Activated naive CD4-positive, alpha-beta T cell treated with Interleukin-2 at 50 U/mL for 16 hours (primary cell): ENCODE measurements at regions not wholly inside any gene's neighbourhood (a gene's known extent, or its start where the extent isn't known, plus 50 kb on each side); places are given as distances from the start of the nearest gene placed in this dataset.
"Not testable (repeated sequence)": the region's sequence is repeated elsewhere in the genome, so short reads cannot be mapped to it uniquely, and the experiment has no call there.

Experiments used
- DNase-seq: peaks from one replicate; pipeline ENCODE4 v3.0.0-alpha.2; 2020

DNA sequence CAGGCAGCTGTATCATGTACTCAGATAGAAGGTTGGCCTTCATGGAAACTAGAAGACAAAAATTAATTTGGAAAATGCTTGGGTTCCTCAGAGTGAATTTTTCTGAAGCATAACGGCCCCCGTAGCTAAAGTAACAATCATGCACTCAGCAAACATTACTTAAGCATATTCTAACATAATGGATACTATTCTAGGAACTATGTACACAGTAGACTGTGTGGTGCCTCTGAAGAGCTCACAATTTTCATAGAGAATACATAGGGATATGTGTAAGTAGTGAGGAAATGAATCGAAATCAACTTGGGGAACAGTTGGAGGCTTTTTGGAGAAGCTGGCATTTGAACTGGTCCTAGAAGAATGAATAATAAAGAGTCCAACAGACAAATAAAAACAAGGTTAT lies 1045.0 kb downstream of the GLUD2 start:
- no peak for DNase-seq

DNA sequence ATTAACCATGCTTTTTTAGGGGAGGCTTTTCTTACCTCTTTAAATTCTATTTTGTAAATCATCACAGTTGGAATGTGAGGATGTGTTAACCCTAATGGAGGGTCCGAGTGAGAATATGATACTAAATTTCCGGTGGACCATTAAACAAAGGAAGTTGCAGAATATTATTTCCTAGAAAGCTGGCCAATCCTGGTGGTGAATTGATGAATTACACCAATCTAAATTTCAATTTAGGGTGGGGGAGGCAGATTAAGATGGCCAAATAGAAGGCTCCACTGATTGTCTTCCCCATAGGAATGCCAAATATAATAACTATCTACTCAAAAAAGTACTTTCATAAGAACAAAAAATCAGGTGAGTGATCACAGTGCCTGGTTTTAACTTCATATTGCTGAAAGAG lies 1045.6 kb downstream of the GLUD2 start:
- no peak for DNase-seq

DNA sequence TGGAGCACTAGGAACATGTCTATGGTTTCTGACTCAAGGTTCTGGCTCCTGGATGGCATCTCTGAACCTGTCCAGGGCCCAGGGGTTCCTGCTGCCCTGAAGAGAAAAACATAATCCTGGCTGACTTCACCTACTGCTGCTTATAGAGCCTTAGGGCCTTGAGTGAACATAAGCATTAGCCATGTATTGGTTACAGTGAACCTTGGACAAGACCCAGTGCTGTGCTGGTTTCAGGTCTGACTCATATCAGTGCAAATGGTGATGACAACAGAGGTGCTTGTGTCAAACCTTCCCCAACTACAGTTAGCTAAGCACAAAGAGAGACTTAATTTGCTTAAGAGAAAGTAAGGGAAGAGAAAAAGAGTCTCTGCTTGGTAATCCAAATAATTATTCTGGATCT lies 1047.2 kb downstream of the GLUD2 start:
- no peak for DNase-seq

- DNase-seq, result no peak
Measured at GRCh38 chrX:122113376-122113775, 1066.0 kb downstream of the GLUD2 start.

GRCh38 chrX:122113896-122114295 lies 1066.5 kb downstream of the GLUD2 start:
- DNase-seq, result no peak

DNA sequence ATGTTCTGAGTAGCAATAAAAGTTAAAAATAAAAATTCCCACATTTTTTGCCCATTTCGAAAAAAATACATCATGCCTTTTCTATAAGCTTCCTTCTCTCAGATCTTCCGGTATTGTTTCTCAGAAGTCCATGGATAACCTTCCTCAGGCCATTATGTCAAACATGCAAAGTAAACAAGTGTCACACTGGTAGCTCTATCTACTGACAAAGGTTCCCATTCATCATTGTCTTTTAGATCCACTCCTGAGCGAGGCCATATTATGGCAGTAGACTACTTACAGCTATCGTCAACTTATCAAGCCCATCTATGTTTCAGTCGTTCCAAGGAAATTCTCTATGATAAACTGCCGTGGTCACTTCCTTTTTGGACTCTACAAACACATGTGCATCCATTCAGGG lies 1068.2 kb downstream of the GLUD2 start:
- no peak for DNase-seq

DNA sequence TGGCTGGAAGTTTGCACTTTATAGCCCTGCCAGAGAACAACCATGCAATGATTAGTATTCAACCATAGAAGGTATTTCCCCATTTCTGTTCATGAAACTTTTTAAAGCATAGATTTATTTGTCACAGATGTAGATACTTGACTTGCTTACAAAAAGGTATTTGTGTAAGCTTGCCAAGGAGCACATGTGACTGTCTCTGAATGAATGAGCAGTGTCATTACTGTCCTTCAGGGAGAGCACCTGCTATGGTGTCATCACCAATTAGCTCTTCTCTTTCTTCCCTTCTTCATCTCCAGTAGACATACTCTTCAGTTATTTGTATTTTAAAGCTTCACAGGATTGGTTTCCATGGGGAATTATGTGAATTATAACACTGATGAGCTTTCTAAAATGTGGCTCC lies 1064.7 kb upstream of the GRIA3 start:
- no peak for DNase-seq

DNA sequence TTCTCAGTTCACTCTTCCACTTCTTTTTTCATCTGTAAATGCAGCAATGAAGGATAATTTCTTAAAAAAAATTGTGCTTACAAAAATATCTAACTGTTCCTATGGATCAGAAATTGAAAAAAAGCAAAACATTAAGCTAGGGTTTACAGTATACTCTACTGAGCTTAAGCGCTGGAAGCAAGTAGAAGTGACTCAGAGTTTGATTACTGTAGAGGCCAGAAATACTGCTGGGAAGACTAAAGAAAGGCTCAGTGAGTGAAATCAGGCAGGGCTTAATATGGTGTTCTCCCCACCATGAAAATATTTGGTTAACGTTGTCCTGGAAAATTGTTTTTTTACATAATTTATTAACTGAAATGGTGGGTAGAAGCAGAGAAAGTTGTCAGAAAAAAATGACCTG lies 1061.8 kb upstream of the GRIA3 start:
- DNase-seq, result no peak

- DNase-seq, result no peak
Measured at GRCh38 chrX:122133478-122133877, 1050.6 kb upstream of the GRIA3 start.

- no peak for DNase-seq
Measured at GRCh38 chrX:122134291-122134690, 1049.8 kb upstream of the GRIA3 start.

DNA sequence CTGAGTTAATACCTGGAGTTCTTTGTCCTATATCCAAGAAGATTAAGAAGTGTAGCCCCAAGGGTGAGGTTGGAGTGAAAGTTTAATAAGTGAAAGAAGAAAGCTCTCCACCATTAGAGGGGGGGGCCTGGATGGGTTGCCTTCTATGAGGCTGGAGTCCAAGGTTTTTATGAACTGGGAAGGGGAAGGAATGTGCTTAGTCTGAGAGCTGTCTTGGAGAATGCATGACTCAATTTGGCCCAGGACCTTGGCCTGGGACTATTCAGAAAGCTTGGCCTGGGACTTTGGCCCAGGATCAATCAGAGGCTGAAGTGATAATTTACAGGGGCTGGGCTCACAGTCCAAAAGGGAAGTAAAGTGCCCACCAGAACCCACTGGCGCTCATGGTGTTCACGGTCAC lies 1049.0 kb upstream of the GRIA3 start:
- DNase-seq, result no peak

GRCh38 chrX:122140219-122140618 lies 1043.9 kb upstream of the GRIA3 start:
- DNase-seq, result not testable (repeated sequence)

DNA sequence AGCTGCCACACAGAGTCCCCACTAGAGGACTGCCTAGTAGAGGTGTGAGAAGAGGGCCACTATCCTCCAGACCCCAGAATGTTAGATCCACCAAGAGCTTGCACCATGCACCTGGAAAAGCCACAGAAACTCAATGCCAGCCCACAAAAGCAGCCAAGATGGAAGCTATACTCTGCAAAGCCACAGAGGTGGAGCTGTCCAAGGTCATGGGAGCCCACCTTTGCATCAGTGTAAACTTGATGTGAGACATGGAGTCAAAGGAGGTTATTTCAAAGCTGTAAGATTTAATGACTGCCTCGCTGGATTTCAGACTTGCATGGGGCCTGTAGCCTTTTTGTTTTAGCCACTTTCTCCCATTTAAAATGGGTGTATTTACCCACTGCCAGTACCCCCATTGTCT lies 1030.1 kb upstream of the GRIA3 start:
- no peak for DNase-seq

DNA sequence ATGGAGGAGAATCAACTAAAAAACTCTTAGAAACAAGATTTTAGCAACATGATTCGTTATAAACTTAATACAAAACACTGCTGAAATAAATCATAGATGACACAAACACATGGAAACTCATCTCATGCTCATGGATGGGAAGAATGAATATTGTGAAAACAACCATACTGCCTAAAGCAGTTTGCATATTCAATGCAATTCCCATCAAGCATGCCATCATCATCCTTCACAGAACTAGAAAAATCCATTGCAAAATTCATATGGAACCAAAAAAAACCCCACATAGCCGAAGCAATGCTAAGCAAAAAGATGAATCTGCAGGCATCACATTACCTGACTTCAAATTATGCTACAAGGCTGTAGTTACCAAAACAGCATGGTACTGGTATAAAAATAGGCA lies 1015.8 kb upstream of the GRIA3 start:
- no peak for DNase-seq

DNA sequence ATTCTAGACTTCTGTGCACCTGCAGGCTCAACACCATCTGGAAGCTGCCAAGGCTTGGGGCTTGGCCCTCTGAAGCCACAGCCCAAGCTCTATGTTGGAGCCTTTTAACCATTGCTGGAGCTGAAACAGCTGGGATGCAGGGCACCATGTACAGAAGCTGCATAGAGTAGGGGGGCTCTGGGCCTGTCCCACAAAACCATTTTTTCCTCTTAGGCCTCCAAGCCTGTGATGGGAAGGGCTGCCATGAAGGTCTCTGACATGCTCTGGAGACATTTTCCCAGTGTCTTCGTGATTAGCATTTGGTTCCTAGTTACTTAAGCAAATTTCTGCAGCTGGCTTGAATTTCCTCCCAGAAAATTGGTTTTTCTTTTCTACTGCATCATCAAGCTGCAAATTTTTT lies 999.3 kb upstream of the GRIA3 start:
- DNase-seq, result no peak

GRCh38 chrX:122187069-122187713 lies 996.9 kb upstream of the GRIA3 start:
- no peak for DNase-seq

GRCh38 chrX:122188751-122189150 lies 995.3 kb upstream of the GRIA3 start:
- DNase-seq, result no peak

DNA sequence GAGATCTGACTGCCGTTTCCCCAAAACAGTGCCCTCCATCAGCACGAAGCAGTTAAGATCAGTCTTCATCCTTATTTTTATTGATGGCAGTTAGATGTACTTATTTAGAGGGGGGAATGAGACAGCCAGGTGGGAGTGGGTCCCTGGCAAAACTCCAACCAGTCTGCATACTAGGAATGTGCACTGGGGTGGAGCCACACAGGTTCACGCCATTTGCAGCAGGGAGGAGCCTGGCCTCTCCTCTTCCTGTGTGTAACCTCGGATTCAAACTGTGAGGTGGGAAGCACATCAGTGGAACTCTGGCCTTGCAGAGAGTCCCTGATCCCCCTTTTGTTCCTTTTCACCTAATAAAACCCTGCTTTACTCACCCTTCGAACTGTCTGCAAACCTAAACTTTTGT lies 987.7 kb upstream of the GRIA3 start:
- no peak for DNase-seq

DNA sequence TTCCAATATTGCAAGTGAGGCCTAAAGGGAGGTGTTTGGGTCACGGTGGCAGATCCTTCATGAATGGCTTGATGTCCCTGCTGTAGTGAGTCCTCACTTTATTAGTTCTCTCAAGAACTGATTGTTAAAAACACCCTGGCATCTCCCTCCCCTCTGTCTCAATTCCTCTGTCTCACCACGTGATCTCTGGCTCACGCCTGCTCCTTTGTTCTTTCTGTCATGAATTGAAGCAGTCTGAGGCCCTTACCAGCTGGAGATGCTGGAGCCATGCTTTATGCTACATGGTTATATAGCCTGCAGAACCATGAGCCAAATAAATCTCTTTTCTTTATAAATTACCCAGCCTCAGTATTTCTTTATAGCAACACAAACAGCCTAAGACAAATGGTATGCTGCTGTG lies 980.7 kb upstream of the GRIA3 start:
- no peak for DNase-seq

DNA sequence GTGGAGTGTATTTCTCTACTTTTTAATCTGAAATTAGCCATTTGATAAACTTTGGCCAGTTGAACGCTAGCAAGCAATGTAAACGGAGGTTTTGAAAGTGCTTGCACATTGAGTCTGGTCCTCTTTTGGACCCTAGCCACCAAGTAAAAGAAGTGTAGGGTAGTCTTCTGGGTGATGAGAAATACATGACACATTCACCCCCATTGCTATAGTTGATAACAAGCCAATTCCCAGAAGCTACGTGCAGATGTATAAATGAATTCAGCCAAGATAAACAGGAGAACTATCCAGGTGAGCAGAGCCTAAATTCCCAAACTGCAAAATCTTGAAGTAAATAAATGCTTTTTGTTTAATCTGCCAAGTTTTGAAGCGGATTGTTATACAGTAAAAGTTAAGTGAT lies 965.4 kb upstream of the GRIA3 start:
- no peak for DNase-seq

- no peak for DNase-seq
Measured at GRCh38 chrX:122219226-122219625, 964.9 kb upstream of the GRIA3 start.

DNA sequence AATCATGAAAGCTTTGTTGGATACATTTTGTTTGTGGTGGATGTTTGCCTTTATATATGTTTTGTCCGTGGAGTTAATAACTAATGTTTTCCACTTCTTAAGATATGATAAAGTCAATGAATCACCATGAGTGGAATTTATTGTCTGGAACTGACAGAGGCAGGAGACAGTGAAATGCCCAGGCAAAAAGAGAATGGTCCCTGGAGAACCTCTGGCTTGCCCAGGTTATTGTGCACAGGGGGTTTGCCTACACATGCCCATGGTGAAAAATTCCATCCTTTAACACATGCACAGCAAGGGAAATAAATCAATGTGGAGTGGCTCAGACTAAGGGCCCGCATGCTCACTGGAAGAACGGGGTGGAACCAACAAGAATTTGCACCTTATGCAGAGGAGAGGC lies 964.3 kb upstream of the GRIA3 start:
- no peak for DNase-seq

GRCh38 chrX:122220644-122221373 lies 963.3 kb upstream of the GRIA3 start:
- DNase-seq, result no peak

DNA sequence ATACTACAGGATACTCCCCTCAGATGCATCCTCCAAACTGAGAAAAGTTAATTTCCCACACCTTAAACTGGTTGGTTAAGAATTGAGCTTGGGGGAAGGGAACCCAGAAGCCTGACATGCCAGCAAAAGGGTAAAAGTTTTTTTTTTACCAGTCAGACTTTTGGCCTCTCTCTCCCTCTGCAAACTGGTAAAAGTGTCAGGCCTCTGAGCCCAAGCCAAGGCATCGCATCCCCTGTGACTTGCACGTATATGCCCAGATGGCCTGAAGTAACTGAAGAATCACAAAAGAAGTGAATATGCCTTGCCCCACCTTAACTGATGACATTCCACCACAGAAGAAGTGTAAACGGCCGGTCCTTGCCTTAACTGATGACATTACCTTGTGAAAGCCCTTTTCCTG lies 962.3 kb upstream of the GRIA3 start:
- DNase-seq, result not testable (repeated sequence)

- not testable (repeated sequence) for DNase-seq
Measured at GRCh38 chrX:122224137-122224536, 959.9 kb upstream of the GRIA3 start.
